Neuron (in vitro differentiated cells): ENCODE measurements at regions not wholly inside any gene's neighbourhood (a gene's known extent, or its start where the extent isn't known, plus 50 kb on each side); places are given as distances from the start of the nearest gene placed in this dataset.
A peak's percentile ranks its signal among the peaks of the same experiment; 100 is the strongest.
"Not testable (repeated sequence)": the region's sequence is repeated elsewhere in the genome, so short reads cannot be mapped to it uniquely, and the experiment has no call there.

Source experiments
- H2AFZ ChIP-seq: one replicate; pipeline ENCODE4 v1.6.1; 2013; ENCODE audit warnings: low read depth, mild to moderate bottlenecking, inconsistent platforms, low read length, moderate library complexity
- H3K27me3 ChIP-seq: one replicate; pipeline ENCODE4 v1.6.1; 2013; ENCODE audit warnings: low read length; ENCODE audit not compliant: insufficient read depth
- H3K36me3 ChIP-seq: one replicate; pipeline ENCODE4 v1.6.1; 2013; ENCODE audit warnings: low read length; ENCODE audit not compliant: insufficient read depth
- H3K4me1 ChIP-seq: one replicate; pipeline ENCODE4 v1.6.1; 2013; ENCODE audit warnings: low read length; ENCODE audit not compliant: insufficient read depth
- H3K4me3 ChIP-seq: 2 replicates; pipeline ENCODE4 v1.5.1; 2013; ENCODE audit warnings: mild to moderate bottlenecking, low read length, moderate library complexity
- H3K9me3 ChIP-seq: one replicate; pipeline ENCODE4 v1.6.1; 2013; ENCODE audit warnings: low read length

GRCh38 chr5:158599157-158599556 lies 500.6 kb downstream of the EBF1 start:
- H2AFZ ChIP-seq: no peak overlapping the region
- no peaks in the 10 kb centered on the region for H3K9me3 ChIP-seq
- H3K27me3 ChIP-seq: no peaks in the 10 kb centered on the region
- H3K36me3 ChIP-seq: no peaks in the 10 kb centered on the region
- H3K4me3 ChIP-seq: no peak overlapping the region
- H3K4me1 ChIP-seq: no peaks in the 10 kb centered on the region

- Histone ChIP-seq H3K4me3 (no peak overlapping the region), H3K27me3 (no peaks in the 10 kb centered on the region), H3K9me3 (no peaks in the 10 kb centered on the region), H2AFZ (no peak overlapping the region), H3K4me1 (peaks cover 17% of the 10 kb centered on the region), H3K36me3 (no peaks in the 10 kb centered on the region)
These were observed 505.0 kb downstream of the EBF1 start for GRCh38 chr5:158594595-158595242.

- no peaks in the 10 kb centered on the region for H3K36me3 ChIP-seq
- no peaks in the 10 kb centered on the region for H3K9me3 ChIP-seq
- peaks cover 17% of the 10 kb centered on the region for H3K4me1 ChIP-seq
- no peaks in the 10 kb centered on the region for H3K27me3 ChIP-seq
- H2AFZ ChIP-seq: no peak overlapping the region
- H3K4me3 ChIP-seq: no peak overlapping the region
These were observed 505.8 kb downstream of the EBF1 start for GRCh38 chr5:158593925-158594324.

GRCh38 chr5:158591301-158591863 lies 508.3 kb downstream of the EBF1 start:
- Histone ChIP-seq H2AFZ (peak overlapping the region; percentile 28), H3K36me3 (no peaks in the 10 kb centered on the region), H3K4me3 (no peak overlapping the region), H3K9me3 (no peaks in the 10 kb centered on the region), H3K4me1 (peaks cover 17% of the 10 kb centered on the region), H3K27me3 (no peaks in the 10 kb centered on the region)

GRCh38 chr5:158590746-158591300 lies 508.9 kb downstream of the EBF1 start:
- peaks cover 1% of the 10 kb centered on the region for H3K9me3 ChIP-seq
- H3K4me1 ChIP-seq: peaks cover 17% of the 10 kb centered on the region
- no peak overlapping the region for H3K4me3 ChIP-seq
- H3K27me3 ChIP-seq: no peaks in the 10 kb centered on the region
- H2AFZ ChIP-seq: no peak overlapping the region
- no peaks in the 10 kb centered on the region for H3K36me3 ChIP-seq

GRCh38 chr5:158589939-158590338 lies 509.8 kb downstream of the EBF1 start:
- Histone ChIP-seq H3K4me1 (peaks cover 17% of the 10 kb centered on the region), H3K4me3 (no peak overlapping the region), H3K9me3 (peaks cover 2% of the 10 kb centered on the region), H3K36me3 (no peaks in the 10 kb centered on the region), H3K27me3 (no peaks in the 10 kb centered on the region), H2AFZ (no peak overlapping the region)

- no peak overlapping the region for H2AFZ ChIP-seq
- peaks cover 17% of the 10 kb centered on the region for H3K4me1 ChIP-seq
- no peak overlapping the region for H3K4me3 ChIP-seq
- H3K36me3 ChIP-seq: no peaks in the 10 kb centered on the region
- no peaks in the 10 kb centered on the region for H3K27me3 ChIP-seq
- peaks cover 2% of the 10 kb centered on the region for H3K9me3 ChIP-seq
These were observed 511.1 kb downstream of the EBF1 start for GRCh38 chr5:158588617-158589016.

GRCh38 chr5:158586054-158586453 lies 513.7 kb downstream of the EBF1 start:
- H2AFZ ChIP-seq: no peak overlapping the region
- H3K4me3 ChIP-seq: no peak overlapping the region
- H3K27me3 ChIP-seq: no peaks in the 10 kb centered on the region
- peaks cover 6% of the 10 kb centered on the region for H3K4me1 ChIP-seq
- H3K36me3 ChIP-seq: no peaks in the 10 kb centered on the region
- H3K9me3 ChIP-seq: peaks cover 2% of the 10 kb centered on the region

- not testable (repeated sequence) for H3K9me3 ChIP-seq, H3K4me1 ChIP-seq, H3K36me3 ChIP-seq
These were observed 517.0 kb downstream of the EBF1 start for GRCh38 chr5:158582669-158583068.

GRCh38 chr5:158573829-158574228 lies 525.9 kb downstream of the EBF1 start:
- H3K4me1 ChIP-seq: peaks cover 16% of the 10 kb centered on the region
- no peaks in the 10 kb centered on the region for H3K27me3 ChIP-seq
- H2AFZ ChIP-seq: no peak overlapping the region
- H3K9me3 ChIP-seq: no peaks in the 10 kb centered on the region
- no peak overlapping the region for H3K4me3 ChIP-seq
- H3K36me3 ChIP-seq: no peaks in the 10 kb centered on the region

More at GRCh38 chr5:158582669-158583068, 517.0 kb downstream of the EBF1 start:
- not testable (repeated sequence) for H3K27me3 ChIP-seq, H2AFZ ChIP-seq, H3K4me3 ChIP-seq

- Histone ChIP-seq H2AFZ (no peak overlapping the region), H3K27me3 (no peaks in the 10 kb centered on the region), H3K9me3 (no peaks in the 10 kb centered on the region), H3K4me3 (no peak overlapping the region), H3K4me1 (peaks cover 19% of the 10 kb centered on the region), H3K36me3 (no peaks in the 10 kb centered on the region)
These were observed 529.2 kb downstream of the EBF1 start for GRCh38 chr5:158570502-158570901.

- H3K4me3 ChIP-seq: no peak overlapping the region
- no peaks in the 10 kb centered on the region for H3K9me3 ChIP-seq
- peaks cover 19% of the 10 kb centered on the region for H3K4me1 ChIP-seq
- no peak overlapping the region for H2AFZ ChIP-seq
- H3K27me3 ChIP-seq: no peaks in the 10 kb centered on the region
- no peaks in the 10 kb centered on the region for H3K36me3 ChIP-seq
These were observed 530.2 kb downstream of the EBF1 start for GRCh38 chr5:158569534-158569933.

- no peaks in the 10 kb centered on the region for H3K27me3 ChIP-seq
- H3K36me3 ChIP-seq: no peaks in the 10 kb centered on the region
- no peak overlapping the region for H2AFZ ChIP-seq
- peaks cover 24% of the 10 kb centered on the region for H3K4me1 ChIP-seq
- no peak overlapping the region for H3K4me3 ChIP-seq
- H3K9me3 ChIP-seq: no peaks in the 10 kb centered on the region
These were observed 534.5 kb downstream of the EBF1 start for GRCh38 chr5:158565017-158565789.
